ENCODE measurements at regions not wholly inside any gene's neighbourhood (a gene's known extent, or its start where the extent isn't known, plus 50 kb on each side); places are given as distances from the start of the nearest gene placed in this dataset.

DNA sequence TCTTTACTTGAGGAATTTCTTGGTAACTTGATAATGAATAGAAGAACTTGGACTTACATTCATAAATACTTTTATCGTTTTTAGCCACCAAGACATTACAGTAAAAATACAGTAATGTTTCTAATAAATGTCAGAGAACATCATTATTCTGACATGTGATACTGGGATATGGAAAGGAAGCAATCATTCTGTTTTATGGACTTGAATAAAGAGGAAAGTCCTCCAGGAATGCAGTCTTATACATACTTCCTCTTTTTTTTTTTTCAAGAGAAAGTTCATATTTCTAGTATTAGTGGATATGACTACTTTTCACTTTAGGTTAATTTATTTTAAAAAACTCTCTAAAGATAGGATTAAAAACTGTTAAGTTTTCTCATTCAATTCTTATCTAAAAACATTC is 220.0 kb upstream of the SEMA3C start:
- Histone ChIP-seq H3K4me3 (ENCODE audit: extremely low read depth in 1 of 4, insufficient read depth in 2 of 4, low read depth in 3 of 4, low read length in 4 of 4) (no peak overlapping the region), H3K79me1 (ENCODE audit: low read depth, low read length) (no peaks in the 10 kb centered on the region)
- CTCF ChIA-PET (ENCODE audit: partially characterized antibody): no interaction called here
- TF ChIP-seq EZH2 (IDR thresholded peaks at IDR 0.05; ENCODE audit: low read depth, low read length, severe bottlenecking): no peak
- no peak for TF ChIP-seq SRF (IDR thresholded peaks at IDR 0.05; ENCODE audit: low read depth, low read length)
- TF ChIP-seq TCF12 (IDR thresholded peaks at IDR 0.05; ENCODE audit: low read depth, low read length): no peak
- no peak for TF ChIP-seq SP1 (IDR thresholded peaks at IDR 0.05; ENCODE audit: low read depth, low read length)
- no peak for TF ChIP-seq RXRA (IDR thresholded peaks at IDR 0.05; ENCODE audit: insufficient read depth, low read depth, low read length)
- TF ChIP-seq BCL11A (IDR thresholded peaks at IDR 0.05; ENCODE audit: low read depth in 2 of 2, low read length in 2 of 2): no peak
- no peak for TF ChIP-seq SAP30 (IDR thresholded peaks at IDR 0.05; ENCODE audit: insufficient read depth, insufficient replicate concordance, low read length)
- TF ChIP-seq POU5F1 (IDR thresholded peaks at IDR 0.05; ENCODE audit: low read depth, low read length): no peak
- TF ChIP-seq NANOG (IDR thresholded peaks at IDR 0.05; ENCODE audit: insufficient read depth, low read depth, low read length, poor library complexity, severe bottlenecking): no peak
- TF ChIP-seq HDAC6 (IDR thresholded peaks at IDR 0.05; ENCODE audit: low read depth, low read length): no peak
- no peak for TF ChIP-seq E2F6 (IDR thresholded peaks at IDR 0.05)
- TF ChIP-seq, protein P1, sequence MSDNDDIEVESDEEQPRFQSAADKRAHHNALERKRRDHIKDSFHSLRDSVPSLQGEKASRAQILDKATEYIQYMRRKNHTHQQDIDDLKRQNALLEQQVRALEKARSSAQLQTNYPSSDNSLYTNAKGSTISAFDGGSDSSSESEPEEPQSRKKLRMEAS (IDR thresholded peaks at IDR 0.05): no peak
- TF ChIP-seq RBBP5 (IDR thresholded peaks at IDR 0.05; ENCODE audit: borderline replicate concordance, low read depth, low read length): no peak
- TF ChIP-seq PHF8 (conservative IDR thresholded peaks at IDR 0.05; ENCODE audit: low read depth, low read length): no peak

More for the DNA sequence above, 220.0 kb upstream of the SEMA3C start:
- Histone ChIP-seq H2BK12ac (ENCODE audit: low read depth, low read length) (no peak overlapping the region), H2BK20ac (ENCODE audit: low read length) (no peak overlapping the region), H2BK5ac (ENCODE audit: low read depth, low read length) (no peak overlapping the region), H4K8ac (ENCODE audit: extremely low read depth, insufficient read depth, low read length) (no peak overlapping the region), H3K27me3 (replicated peaks in 1 of 4; ENCODE audit: control insufficient read depth in 3 of 4, extremely low read depth in 1 of 4, insufficient read depth in 3 of 4, low read length in 3 of 4) (no peaks in the 10 kb centered on the region), H3K18ac (ENCODE audit: extremely low read depth, low read length) (no peak overlapping the region), H3K9me3 (ENCODE audit: insufficient read depth in 2 of 2, low read depth in 1 of 2, low read length in 1 of 2) (no peaks in the 10 kb centered on the region; a peak in 2 of 4 replicates), H2BK15ac (ENCODE audit: low read length) (no peak overlapping the region), H2BK120ac (replicated peaks; ENCODE audit: low read depth, low read length) (no peak overlapping the region), H4K91ac (replicated peaks; ENCODE audit: insufficient read length, low read length) (no peak overlapping the region), H3K23ac (ENCODE audit: insufficient read length) (no peak overlapping the region), H2AK5ac (ENCODE audit: low read depth, low read length) (no peak overlapping the region), H2AFZ (ENCODE audit: low read length) (no peak overlapping the region), H4K20me1 (replicated peaks in 1 of 2; ENCODE audit: control insufficient read depth in 1 of 2, insufficient read depth in 2 of 2, low read length in 2 of 2) (no peaks in the 10 kb centered on the region), H3K27ac (ENCODE audit: low read depth, low read length) (no peak overlapping the region), H3K23me2 (ENCODE audit: low read depth, low read length) (0 out of 2 replicates have a peak, but pooled peaks cover 2% of the 10 kb centered on the region), H3K4me1 (replicated peaks in 1 of 4; ENCODE audit: control insufficient read depth in 3 of 4, insufficient read depth in 4 of 4, low read length in 3 of 4) (no peaks in the 10 kb centered on the region), H3K4me2 (ENCODE audit: insufficient read depth in 1 of 2, low read depth in 2 of 2, low read length in 2 of 2) (no peak overlapping the region), H4K5ac (ENCODE audit: insufficient read length, low read depth, low read length) (no peak overlapping the region), H3K79me2 (ENCODE audit: control insufficient read depth in 1 of 2, insufficient read depth in 2 of 2, low read length in 2 of 2) (no peaks in the 10 kb centered on the region), H3K4ac (replicated peaks; ENCODE audit: insufficient read length, low read depth, low read length) (no peak overlapping the region), H3K36me3 (ENCODE audit: control insufficient read depth in 2 of 4, insufficient read depth in 4 of 4, low read length in 3 of 4) (no peaks in the 10 kb centered on the region), H3K9ac (replicated peaks in 1 of 4; ENCODE audit: extremely low read depth in 1 of 4, low read depth in 3 of 4, low read length in 3 of 4) (no peak overlapping the region), H3K14ac (ENCODE audit: insufficient read length) (no peak overlapping the region), H3K56ac (replicated peaks; ENCODE audit: insufficient read length, low read depth, low read length) (no peak overlapping the region)
- no peak for FAIRE-seq
- DNase-seq (ENCODE audit: low read depth in 1 of 2, low spot score in 2 of 2): no peak
- WGBS, 2 experiments (ENCODE audit: extremely low coverage in 1 of 2, insufficient coverage in 1 of 2, insufficient read length in 1 of 2, insufficient replicate concordance in 2 of 2, low coverage in 1 of 2, low lambda C conversion rate in 2 of 2, missing lambda C conversion rate in 1 of 2): 79% methylated on average over 1 of the region's 1 CpG; no CpG with 5 or more reads in 1 of the 2 experiments
- POLR2A ChIA-PET (ENCODE audit: partially characterized antibody): no interaction called here
